ENCODE measurements at regions not wholly inside any gene's neighbourhood (a gene's known extent, or its start where the extent isn't known, plus 50 kb on each side); places are given as distances from the start of the nearest gene placed in this dataset.

- Histone ChIP-seq H3K9ac (ENCODE audit: low read depth in 1 of 2, low read length in 2 of 2) (peak overlapping the region; percentile 27 to 58), H3K4me3 (ENCODE audit: low read depth in 1 of 3, low read length in 3 of 3) (peak overlapping the region; percentile 74 to 92 (median 84)), H3K9me3 (ENCODE audit: control insufficient read depth in 4 of 4, low read length in 3 of 4) (no peaks in the 10 kb centered on the region), H3K4me1 (ENCODE audit: control insufficient read depth in 4 of 4, insufficient read depth in 4 of 4, low read length in 3 of 4) (peaks cover 2 to 24% (median 16%) of the 10 kb centered on the region in 4 donors), H3K27ac (ENCODE audit: low read depth in 1 of 2, low read length in 2 of 2) (peak overlapping the region; percentile 81 to 85), H3K27me3 (ENCODE audit: control insufficient read depth in 4 of 4, insufficient read depth in 4 of 4, low read length in 3 of 4) (no peaks in the 10 kb centered on the region), H3K36me3 (ENCODE audit: control insufficient read depth in 4 of 4, insufficient read depth in 3 of 4, low read depth in 1 of 4, low read length in 3 of 4) (no peaks in the 10 kb centered on the region)
- peak; percentile 55 for DNase-seq (ENCODE audit: low spot score)
- WGBS, result 1% methylated on average over 16 of the region's 16 CpGs
- TF ChIP-seq ATF3 (IDR thresholded peaks at IDR 0.05), result no peak
These were observed 53.7 kb downstream of the CCDC54 start for GRCh38 chr3:107430996-107431245.

GRCh38 chr3:107431246-107432012 is 54.2 kb downstream of the CCDC54 start:
- peak; percentile 50 for DNase-seq (ENCODE audit: low spot score)
- H3K4me3 ChIP-seq (ENCODE audit: low read depth in 1 of 3, low read length in 3 of 3), result peak overlapping the region; percentile 74 to 92 (median 84)
- no peaks in the 10 kb centered on the region for H3K36me3 ChIP-seq (ENCODE audit: control insufficient read depth in 4 of 4, insufficient read depth in 3 of 4, low read depth in 1 of 4, low read length in 3 of 4)
- under 1% methylated on average over 82 of the region's 83 CpGs for WGBS
- H3K27me3 ChIP-seq (ENCODE audit: control insufficient read depth in 4 of 4, insufficient read depth in 4 of 4, low read length in 3 of 4), result no peaks in the 10 kb centered on the region
- peaks cover 2 to 24% (median 16%) of the 10 kb centered on the region in 4 donors for H3K4me1 ChIP-seq (ENCODE audit: control insufficient read depth in 4 of 4, insufficient read depth in 4 of 4, low read length in 3 of 4)
- TF ChIP-seq REST (IDR thresholded peaks at IDR 0.05) (peak; percentile 23), HNF4A (conservative IDR thresholded peaks at IDR 0.05) (peak in 1 of 2 donors; percentile 5), CTCF (IDR thresholded peaks at IDR 0.05; ENCODE audit: low read depth, low read length, missing input control) (no peak), YY1 (IDR thresholded peaks at IDR 0.05) (peak; percentile 94), TAF1 (conservative IDR thresholded peaks at IDR 0.05) (peak; percentile 10)
- H3K9me3 ChIP-seq (ENCODE audit: control insufficient read depth in 4 of 4, low read length in 3 of 4), result no peaks in the 10 kb centered on the region
- H3K9ac ChIP-seq (ENCODE audit: low read depth in 1 of 2, low read length in 2 of 2), result peak overlapping the region; percentile 44 to 64
- peak overlapping the region; percentile 81 to 85 for H3K27ac ChIP-seq (ENCODE audit: low read depth in 1 of 2, low read length in 2 of 2)

- H3K4me1 ChIP-seq (ENCODE audit: control insufficient read depth in 4 of 4, insufficient read depth in 4 of 4, low read length in 3 of 4), result peaks cover 2 to 24% (median 16%) of the 10 kb centered on the region in 4 donors
- TF ChIP-seq NR2F2 (IDR thresholded peaks at IDR 0.05) (no peak), MAX (IDR thresholded peaks at IDR 0.05) (no peak), REST (IDR thresholded peaks at IDR 0.05) (peak; percentile 5), YY1 (IDR thresholded peaks at IDR 0.05) (peak; percentile 77), ATF3 (IDR thresholded peaks at IDR 0.05) (no peak)
- H3K9ac ChIP-seq (ENCODE audit: low read depth in 1 of 2, low read length in 2 of 2), result peak overlapping the region; percentile 44 to 64
- no peaks in the 10 kb centered on the region for H3K27me3 ChIP-seq (ENCODE audit: control insufficient read depth in 4 of 4, insufficient read depth in 4 of 4, low read length in 3 of 4)
- peak overlapping the region; percentile 74 to 92 (median 74) for H3K4me3 ChIP-seq (ENCODE audit: low read depth in 1 of 3, low read length in 3 of 3)
- peak overlapping the region; percentile 81 to 85 for H3K27ac ChIP-seq (ENCODE audit: low read depth in 1 of 2, low read length in 2 of 2)
- 7% methylated on average over 20 of the region's 20 CpGs for whole genome bisulfite sequencing
- H3K9me3 ChIP-seq (ENCODE audit: control insufficient read depth in 4 of 4, low read length in 3 of 4), result no peaks in the 10 kb centered on the region
- no peak for DNase-seq (ENCODE audit: low spot score)
- H3K36me3 ChIP-seq (ENCODE audit: control insufficient read depth in 4 of 4, insufficient read depth in 3 of 4, low read depth in 1 of 4, low read length in 3 of 4), result no peaks in the 10 kb centered on the region
These were observed 54.8 kb downstream of the CCDC54 start for GRCh38 chr3:107432013-107432515.
